Left lung (tissue), 4 donors: ENCODE measurements at regions not wholly inside any gene's neighbourhood (a gene's known extent, or its start where the extent isn't known, plus 50 kb on each side); places are given as distances from the start of the nearest gene placed in this dataset.
"Not testable (repeated sequence)": the region's sequence is repeated elsewhere in the genome, so short reads cannot be mapped to it uniquely, and the experiment has no call there.

Experiments
- ATAC-seq: fragments of 200-7000 bp; cut with Tn5 transposase; one replicate; pipeline ENCODE4 v1.9.1; 2020; ENCODE audit warnings: moderate library complexity
- DNase-seq, 4 donors: peaks; one replicate each; pipeline ENCODE4 v3.0.0-alpha.2; 2013 to 2020
- H3K27ac ChIP-seq, 2 donors: fragments of 200-600 bp; sonication (generic) in 1 of 2; one replicate each; pipeline versions ENCODE4 v1.5.0 to v1.8.0; 2020 to 2021
- H3K27me3 ChIP-seq, 2 donors: fragments of 200-600 bp; sonication (generic) in 1 of 2; one replicate each; pipeline versions ENCODE4 v1.5.0 to v1.8.0; 2020 to 2021
- H3K36me3 ChIP-seq, 2 donors: fragments of 200-600 bp; sonication (generic) in 1 of 2; one replicate each; pipeline versions ENCODE4 v1.5.0 to v1.8.0; 2020 to 2021
- H3K4me1 ChIP-seq, 2 donors: fragments of 200-600 bp; one replicate each; pipeline ENCODE4 v1.8.0; 2021
- H3K4me3 ChIP-seq, 2 donors: fragments of 200-600 bp; sonication (generic) in 1 of 2; one replicate each; pipeline versions ENCODE4 v1.5.0 to v1.8.0; 2020 to 2021; ENCODE audit warnings: mild to moderate bottlenecking in 1 of 2
- H3K9me3 ChIP-seq, 2 donors: fragments of 200-600 bp; sonication (generic) in 1 of 2; one replicate each; pipeline versions ENCODE4 v1.5.0 to v1.8.0; 2020 to 2021
- intact Hi-C, 2 donors: fragments of 100-400 bp; cut with DNase I; formaldehyde crosslinking; loops; one replicate each; pipeline versions ENCODE4 v1.11.2 to v1.14.2; 2022
- TF ChIP-seq, protein P1 (sequence below), 2 donors: fragments of 200-600 bp; sonication (generic) in 1 of 2; IDR thresholded peaks; one replicate each; pipeline versions ENCODE4 v1.5.0 to v1.8.0; 2021; ENCODE audit warnings: antibody characterized with exemption in 2 of 2
- donor health status: DM: no; HTN: yes; CAD: no.
- donor health status: DM: no; HTN: no; CAD: no.

GRCh38 chr16:7233975-7234374 is 98.7 kb upstream of the RBFOX1 start:
- H3K27me3 ChIP-seq: no peaks in the 10 kb centered on the region
- no peaks in the 10 kb centered on the region for H3K36me3 ChIP-seq
- no peak overlapping the region for H3K4me3 ChIP-seq
- peaks cover 0 to 11% of the 10 kb centered on the region in 2 donors for H3K9me3 ChIP-seq
- no peaks in the 10 kb centered on the region for H3K4me1 ChIP-seq
- TF ChIP-seq, protein P1, sequence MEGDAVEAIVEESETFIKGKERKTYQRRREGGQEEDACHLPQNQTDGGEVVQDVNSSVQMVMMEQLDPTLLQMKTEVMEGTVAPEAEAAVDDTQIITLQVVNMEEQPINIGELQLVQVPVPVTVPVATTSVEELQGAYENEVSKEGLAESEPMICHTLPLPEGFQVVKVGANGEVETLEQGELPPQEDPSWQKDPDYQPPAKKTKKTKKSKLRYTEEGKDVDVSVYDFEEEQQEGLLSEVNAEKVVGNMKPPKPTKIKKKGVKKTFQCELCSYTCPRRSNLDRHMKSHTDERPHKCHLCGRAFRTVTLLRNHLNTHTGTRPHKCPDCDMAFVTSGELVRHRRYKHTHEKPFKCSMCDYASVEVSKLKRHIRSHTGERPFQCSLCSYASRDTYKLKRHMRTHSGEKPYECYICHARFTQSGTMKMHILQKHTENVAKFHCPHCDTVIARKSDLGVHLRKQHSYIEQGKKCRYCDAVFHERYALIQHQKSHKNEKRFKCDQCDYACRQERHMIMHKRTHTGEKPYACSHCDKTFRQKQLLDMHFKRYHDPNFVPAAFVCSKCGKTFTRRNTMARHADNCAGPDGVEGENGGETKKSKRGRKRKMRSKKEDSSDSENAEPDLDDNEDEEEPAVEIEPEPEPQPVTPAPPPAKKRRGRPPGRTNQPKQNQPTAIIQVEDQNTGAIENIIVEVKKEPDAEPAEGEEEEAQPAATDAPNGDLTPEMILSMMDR (IDR thresholded peaks at IDR 0.05): no peak
- intact Hi-C loops: no loop called here
- DNase-seq (no peak), ATAC-seq (no peak)
- no peak overlapping the region for H3K27ac ChIP-seq

- H3K36me3 ChIP-seq: no peaks in the 10 kb centered on the region
- DNase-seq: no peak
- no peak overlapping the region for H3K27ac ChIP-seq
- intact Hi-C loops: no loop called here
- H3K9me3 ChIP-seq: peaks cover 0 to 11% of the 10 kb centered on the region in 2 donors
- no peak overlapping the region for H3K4me3 ChIP-seq
- ATAC-seq: no peak
- H3K27me3 ChIP-seq: no peaks in the 10 kb centered on the region
- no peaks in the 10 kb centered on the region for H3K4me1 ChIP-seq
- TF ChIP-seq, protein P1 (IDR thresholded peaks at IDR 0.05): no peak
These were observed 100.9 kb upstream of the RBFOX1 start for GRCh38 chr16:7231762-7232161.

DNA sequence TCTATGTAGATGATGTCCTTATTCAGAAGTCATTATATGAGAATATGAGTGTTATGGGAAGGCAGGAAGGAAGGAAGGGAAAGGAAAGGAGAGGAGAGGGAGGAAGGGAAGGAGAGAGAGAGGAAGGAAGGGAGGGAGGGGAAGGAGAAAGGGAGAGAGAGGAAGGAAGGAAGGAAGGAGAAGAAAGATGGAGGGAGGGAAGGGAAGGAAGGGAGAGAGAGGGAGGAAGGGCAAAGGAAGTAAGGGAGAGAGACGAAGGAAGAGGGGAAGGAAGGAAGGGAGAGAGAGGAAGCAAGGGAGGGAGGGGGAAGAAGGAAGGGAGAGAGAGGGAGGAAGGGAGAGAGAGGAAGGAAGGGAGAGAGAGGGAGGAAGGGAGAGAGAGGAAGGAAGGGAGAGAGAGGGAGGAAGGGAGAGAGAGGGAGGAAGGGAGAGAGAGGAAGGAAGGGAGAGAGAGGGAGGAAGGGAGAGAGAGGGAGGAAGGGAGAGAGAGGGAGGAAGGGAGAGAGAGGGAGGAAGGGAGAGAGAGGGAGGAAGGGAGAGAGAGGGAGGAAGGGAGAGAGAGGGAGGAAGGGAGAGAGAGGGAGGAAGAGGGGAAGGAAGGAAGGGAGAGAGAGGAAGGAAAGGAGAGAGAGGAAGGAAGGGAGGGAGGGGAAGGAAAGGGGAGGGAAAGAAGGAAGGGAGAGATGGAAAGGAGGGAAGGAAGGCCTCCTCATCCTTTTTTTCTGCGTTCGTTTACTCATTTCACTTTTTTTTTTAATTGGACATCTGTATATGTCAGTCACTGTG is 103.0 kb upstream of the RBFOX1 start:
- H3K4me1 ChIP-seq, intact Hi-C loops, H3K27me3 ChIP-seq, DNase-seq, H3K4me3 ChIP-seq, H3K27ac ChIP-seq, ATAC-seq, H3K36me3 ChIP-seq: not testable (repeated sequence)
- H3K9me3 ChIP-seq: peaks cover 0 to 11% of the 10 kb centered on the region in 2 donors

- intact Hi-C loops: no loop called here
- TF ChIP-seq, protein P1 (IDR thresholded peaks at IDR 0.05): no peak
- ATAC-seq: no peak
- no peaks in the 10 kb centered on the region for H3K4me1 ChIP-seq
- H3K27ac ChIP-seq: no peak overlapping the region
- H3K27me3 ChIP-seq: no peaks in the 10 kb centered on the region
- peaks cover 0 to 11% of the 10 kb centered on the region in 2 donors for H3K9me3 ChIP-seq
- DNase-seq: peak in 1 of 4 donors; percentile 4
- H3K36me3 ChIP-seq: no peaks in the 10 kb centered on the region
- H3K4me3 ChIP-seq: no peak overlapping the region
These were observed 105.4 kb upstream of the RBFOX1 start for GRCh38 chr16:7227229-7227721.

DNA sequence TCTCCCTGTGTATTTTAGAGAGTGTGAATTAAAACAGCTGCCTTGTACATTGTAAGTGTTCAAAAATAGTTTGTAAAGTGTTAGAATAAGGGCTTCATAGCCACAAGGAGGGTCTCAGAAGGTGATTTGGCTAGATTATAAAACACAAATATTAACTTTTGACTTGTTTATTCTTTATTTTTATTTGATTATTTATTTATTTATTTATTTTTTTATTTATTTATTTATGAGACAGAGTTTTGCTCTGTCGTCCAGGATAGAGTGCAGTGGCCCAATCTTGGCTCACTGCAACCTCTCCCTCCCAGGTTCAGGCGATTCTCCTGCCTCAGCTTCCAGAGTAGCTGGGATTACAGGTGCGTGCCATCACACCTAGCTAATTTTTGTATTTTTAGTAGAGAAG is 111.5 kb upstream of the RBFOX1 start:
- no peaks in the 10 kb centered on the region for H3K27me3 ChIP-seq
- TF ChIP-seq, protein P1 (IDR thresholded peaks at IDR 0.05): no peak
- intact Hi-C loops: no loop called here
- H3K4me3 ChIP-seq: no peak overlapping the region
- no peaks in the 10 kb centered on the region for H3K4me1 ChIP-seq
- no peaks in the 10 kb centered on the region for H3K9me3 ChIP-seq
- ATAC-seq (no peak), DNase-seq (no peak)
- H3K27ac ChIP-seq: no peak overlapping the region
- no peaks in the 10 kb centered on the region for H3K36me3 ChIP-seq
